ENCODE measurements at regions not wholly inside any gene's neighbourhood (a gene's known extent, or its start where the extent isn't known, plus 50 kb on each side); places are given as distances from the start of the nearest gene placed in this dataset.

GRCh38 chr4:126264839-126265238 is 950.1 kb downstream of the FAT4 start:
- no peak for DNase-seq

GRCh38 chr4:126265888-126266287 is 951.1 kb downstream of the FAT4 start:
- DNase-seq = no peak

- DNase-seq = no peak
Measured at GRCh38 chr4:126267689-126268088, 952.9 kb downstream of the FAT4 start.

- no peak for DNase-seq
Measured at GRCh38 chr4:126268106-126268505, 953.4 kb downstream of the FAT4 start.

GRCh38 chr4:126269106-126269505 is 954.4 kb downstream of the FAT4 start:
- no peak for DNase-seq

GRCh38 chr4:126271292-126271691 is 956.5 kb downstream of the FAT4 start:
- DNase-seq = no peak

- DNase-seq = no peak
Measured at GRCh38 chr4:126273746-126274145, 959.0 kb downstream of the FAT4 start.

GRCh38 chr4:126291886-126292285 is 977.1 kb downstream of the FAT4 start:
- no peak for DNase-seq

- no peak for DNase-seq
Measured at GRCh38 chr4:126298271-126298670, 983.5 kb downstream of the FAT4 start.

GRCh38 chr4:126306152-126306869 is 991.6 kb downstream of the FAT4 start:
- no peak for DNase-seq

GRCh38 chr4:126318376-126318775 is 1003.6 kb downstream of the FAT4 start:
- DNase-seq = no peak

- no peak for DNase-seq
Measured at GRCh38 chr4:126328914-126329313, 1014.2 kb downstream of the FAT4 start.

GRCh38 chr4:126338548-126338947 is 1023.8 kb downstream of the FAT4 start:
- DNase-seq = no peak

- DNase-seq = no peak
Measured at GRCh38 chr4:126341927-126342326, 1027.2 kb downstream of the FAT4 start.

- DNase-seq = no peak
Measured at GRCh38 chr4:126344472-126344871, 1029.7 kb downstream of the FAT4 start.

- DNase-seq = no peak
Measured at GRCh38 chr4:126346654-126347053, 1031.9 kb downstream of the FAT4 start.

- no peak for DNase-seq
Measured at GRCh38 chr4:126354784-126355183, 1040.0 kb downstream of the FAT4 start.

GRCh38 chr4:126358041-126358440 is 1043.3 kb downstream of the FAT4 start:
- no peak for DNase-seq

- DNase-seq = no peak
Measured at GRCh38 chr4:126361287-126361686, 1046.5 kb downstream of the FAT4 start.

- DNase-seq = no peak
Measured at GRCh38 chr4:126364311-126364911, 1049.7 kb downstream of the FAT4 start.

GRCh38 chr4:126369076-126369475 is 1054.3 kb downstream of the FAT4 start:
- no peak for DNase-seq

- no peak for DNase-seq
Measured at GRCh38 chr4:126372634-126373033, 1057.9 kb downstream of the FAT4 start.

GRCh38 chr4:126375462-126376054 is 1060.8 kb downstream of the FAT4 start:
- no peak for DNase-seq

GRCh38 chr4:126385954-126386353 is 1071.2 kb downstream of the FAT4 start:
- DNase-seq = no peak

Measured in NCI-H146 (cell line).